Activated CD8-positive, alpha-beta memory T cell treated with anti-CD3 and anti-CD28 coated beads for 36 hours (primary cell): ENCODE measurements at regions not wholly inside any gene's neighbourhood (a gene's known extent, or its start where the extent isn't known, plus 50 kb on each side); places are given as distances from the start of the nearest gene placed in this dataset.

ENCODE experiments used
- CTCF ChIA-PET: fragments of 350-600 bp; sonication (Branson Sonifier 250); formaldehyde crosslinking; loops from one replicate; lab custom pipeline; 2021; ENCODE audit warnings: antibody characterized with exemption; lab: Charles Lee
- POLR2A ChIA-PET: fragments of 350-600 bp; sonication (Branson Sonifier 250); formaldehyde crosslinking; loops from one replicate; lab custom pipeline; 2021; ENCODE audit warnings: antibody characterized with exemption; lab: Charles Lee

DNA sequence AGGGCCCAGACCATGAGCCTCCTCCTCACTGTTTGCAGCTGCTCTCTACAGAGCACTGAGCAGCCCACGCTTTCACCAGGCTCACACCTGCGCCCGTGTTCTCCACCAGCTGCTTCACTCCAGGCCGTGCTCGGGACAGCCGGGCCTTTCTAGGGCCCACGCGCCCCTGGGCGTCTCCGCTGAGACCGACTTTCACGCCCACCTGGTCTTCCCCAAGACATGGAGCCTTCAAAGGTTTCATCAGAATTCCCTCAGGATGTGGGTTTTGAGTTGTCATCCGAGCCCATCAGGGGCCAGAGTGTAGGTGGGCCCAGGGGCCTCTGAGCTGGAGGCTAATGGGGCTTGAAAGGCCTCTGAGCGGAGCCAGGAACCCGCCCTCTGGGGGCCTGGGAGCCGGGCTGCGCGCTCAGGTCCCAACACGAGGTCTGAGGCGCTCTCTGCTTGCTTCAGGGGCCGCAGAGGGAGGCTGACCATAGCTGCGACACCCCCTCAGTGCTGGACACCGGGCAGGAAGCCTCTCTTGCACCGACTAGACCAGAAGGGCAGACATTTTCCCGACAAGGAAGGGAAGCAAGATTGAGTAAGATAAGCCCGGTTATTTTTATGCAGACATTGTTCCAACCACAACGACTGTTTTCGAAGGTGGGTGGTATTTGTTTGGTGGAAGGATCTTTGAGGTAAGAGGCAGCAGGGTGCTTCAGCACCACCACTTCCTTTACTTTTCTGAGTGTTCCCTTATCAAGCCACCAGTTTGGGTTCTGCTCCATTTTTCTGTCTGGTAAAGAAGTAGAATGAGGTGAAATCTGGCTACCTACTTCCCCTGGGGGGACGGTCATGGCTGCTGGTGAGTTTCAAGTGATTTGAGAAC, 125.0 kb upstream of the FUT8 start:
- CTCF ChIA-PET, result interaction anchor here (0.5 to 2.6 kb wide), 11 partner anchors 13 to 126 kb away, joined by 3 to 14 read pairs (median 3); no protein-coding TSS in a partner anchor
- POLR2A ChIA-PET, result interaction anchor here (2.5 to 3.3 kb wide), 2 partner anchors 15 to 125 kb away, joined by 13 to 25 read pairs; partner anchors contain the start of gene FUT8

DNA sequence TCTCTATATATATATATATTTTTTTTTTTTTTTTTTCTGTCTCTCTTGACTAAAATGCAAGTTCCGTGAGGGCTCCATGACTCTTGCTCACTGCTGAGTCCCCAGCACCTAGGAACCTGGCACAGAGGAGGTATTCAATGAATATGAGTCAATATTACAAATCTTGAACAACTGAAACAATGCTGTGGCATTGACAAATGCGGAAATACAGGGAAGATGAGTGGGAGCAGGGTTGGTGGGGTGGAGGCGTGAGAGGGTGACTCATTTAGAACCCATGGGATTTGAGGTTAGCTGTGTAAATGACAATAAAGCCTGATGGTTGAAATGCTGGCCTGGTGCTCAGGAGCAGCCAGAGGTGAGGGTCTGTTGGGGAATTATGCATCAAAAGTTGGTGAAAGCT, 121.7 kb upstream of the FUT8 start:
- ChIA-PET POLR2A (no interaction called here), CTCF (interaction anchor here (1.0 kb wide), 2 partner anchors 8 to 13 kb away, joined by 3 read pairs; no protein-coding TSS in a partner anchor)

DNA sequence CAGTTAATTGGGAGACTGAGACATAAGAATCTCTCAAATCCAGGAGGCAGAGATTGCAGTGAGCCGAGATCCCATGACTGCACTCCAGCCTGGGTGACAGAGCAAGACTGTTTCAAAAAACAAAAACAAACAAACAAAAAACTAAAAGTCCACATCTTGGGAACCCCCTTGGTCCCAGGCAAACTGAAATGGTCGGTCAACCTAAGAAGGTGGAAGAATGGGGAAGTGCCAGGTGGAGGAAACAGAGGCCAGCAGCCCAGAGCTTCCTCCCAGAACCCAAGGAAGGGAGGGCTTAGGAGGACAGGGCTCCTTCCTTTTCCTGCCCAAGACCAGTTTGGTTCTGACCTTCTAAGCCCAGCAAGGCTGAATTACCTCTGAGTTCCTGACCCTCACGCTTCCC, 121.0 kb upstream of the FUT8 start:
- POLR2A ChIA-PET, result interaction anchor here (0.8 to 1.0 kb wide), 2 partner anchors 10 to 120 kb away, joined by 3 read pairs; no protein-coding TSS in a partner anchor

DNA sequence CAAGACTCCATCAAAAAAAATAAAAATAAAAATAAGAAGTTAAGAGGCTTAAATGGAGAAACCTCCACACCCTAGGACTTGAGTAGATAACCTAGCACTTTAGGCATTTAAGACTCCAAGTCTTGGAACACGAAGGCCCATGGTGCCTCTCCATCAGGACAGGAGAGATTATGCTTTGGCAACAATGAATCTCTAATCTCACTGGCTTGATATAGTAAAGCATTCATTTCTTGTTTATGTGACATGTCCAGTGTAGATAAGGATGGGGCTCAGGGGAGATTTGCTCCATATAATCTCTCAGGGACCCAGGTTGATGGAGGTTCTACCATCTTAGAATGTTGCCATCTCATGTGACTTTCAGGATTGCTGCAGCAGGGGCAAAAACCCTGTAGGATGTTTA, 117.7 kb upstream of the FUT8 start:
- ChIA-PET CTCF (no interaction called here), POLR2A (no interaction called here)

More for the DNA sequence above, 121.0 kb upstream of the FUT8 start:
- CTCF ChIA-PET, result interaction anchor here (1.0 kb wide), 2 partner anchors 9 to 12 kb away, joined by 3 read pairs; no protein-coding TSS in a partner anchor

DNA sequence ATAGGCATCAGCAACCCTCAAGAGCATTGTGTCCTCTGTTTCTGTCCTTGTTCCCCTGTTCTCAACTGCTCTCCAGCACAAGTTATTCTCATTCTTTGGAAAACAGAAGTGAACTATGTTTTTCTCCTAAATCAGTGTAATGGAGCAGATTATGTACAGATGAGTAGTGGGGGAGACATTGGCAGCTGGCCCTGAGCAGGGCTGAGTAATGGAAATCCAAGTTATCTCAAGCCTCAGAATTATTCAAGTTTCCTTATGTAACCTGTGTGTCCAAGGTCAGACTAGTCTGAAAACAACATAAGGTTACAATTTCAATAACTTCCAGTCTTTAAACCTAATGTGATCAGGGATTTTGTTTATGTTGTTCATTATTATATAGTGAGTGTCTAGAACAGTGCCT, 116.1 kb upstream of the FUT8 start:
- ChIA-PET POLR2A (interaction anchor here (0.6 kb wide), 1 partner anchor 217 kb away, joined by 4 read pairs; no protein-coding TSS in a partner anchor), CTCF (no interaction called here)

DNA sequence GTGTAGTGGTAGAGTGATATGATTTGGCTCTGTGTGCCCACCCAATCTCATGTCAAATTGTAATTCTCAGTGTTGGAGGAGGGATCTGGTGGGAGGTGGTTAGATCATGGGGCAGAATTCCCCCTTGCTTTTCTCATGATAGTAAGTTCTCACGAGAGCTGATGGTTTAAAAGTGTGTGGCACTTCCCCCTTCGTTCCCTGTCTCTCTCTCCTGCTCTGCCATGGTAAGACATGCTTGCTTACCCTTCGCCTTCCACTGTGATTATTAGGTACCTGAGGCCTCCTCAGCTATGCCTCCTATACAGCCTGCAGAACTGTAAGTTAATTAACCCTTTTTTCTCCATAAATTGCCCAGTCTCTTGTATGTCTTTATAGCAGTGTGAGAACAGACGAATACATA, 115.7 kb upstream of the FUT8 start:
- ChIA-PET POLR2A (no interaction called here), CTCF (no interaction called here)

DNA sequence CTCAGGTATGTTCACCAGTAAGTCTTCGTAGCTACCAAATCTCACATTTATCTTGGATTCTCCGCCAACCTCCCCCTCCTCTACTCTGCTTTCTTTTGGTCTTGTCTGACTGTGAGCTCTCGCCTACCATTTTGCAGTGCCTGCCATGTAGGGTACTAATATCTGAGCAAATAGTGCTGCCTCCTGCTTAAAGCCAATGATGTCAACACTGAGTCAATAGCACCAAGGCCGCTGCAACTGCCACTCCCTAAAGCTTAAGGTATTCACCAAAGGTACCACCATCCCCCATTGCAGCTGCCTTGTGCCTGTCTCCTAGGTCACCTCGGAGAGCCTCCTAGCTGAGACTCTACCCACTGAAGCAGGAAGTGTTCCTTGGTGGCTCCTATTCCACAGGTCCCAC, 114.8 kb upstream of the FUT8 start:
- POLR2A ChIA-PET, result no interaction called here
- CTCF ChIA-PET, result no interaction called here

DNA sequence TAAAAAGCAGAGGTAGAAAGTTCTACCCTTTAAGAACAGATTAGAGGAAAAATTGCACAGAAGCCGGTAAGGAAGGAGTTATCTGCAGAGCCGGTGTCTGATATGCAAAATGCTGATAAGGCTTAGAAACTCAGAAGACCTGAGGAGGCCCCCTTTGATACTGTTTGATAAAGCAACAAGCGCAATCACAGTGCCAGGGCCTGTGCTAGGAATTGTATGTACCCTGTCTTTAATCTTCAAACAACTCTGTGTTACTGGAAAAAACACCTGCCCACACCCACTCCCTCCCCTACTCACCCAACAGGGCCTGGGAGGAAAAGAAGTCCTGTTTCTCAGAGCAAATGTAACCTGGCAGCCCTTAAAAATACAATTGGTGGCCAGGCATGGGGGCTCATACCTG, 112.7 kb upstream of the FUT8 start:
- POLR2A ChIA-PET, result no interaction called here
- CTCF ChIA-PET, result no interaction called here

DNA sequence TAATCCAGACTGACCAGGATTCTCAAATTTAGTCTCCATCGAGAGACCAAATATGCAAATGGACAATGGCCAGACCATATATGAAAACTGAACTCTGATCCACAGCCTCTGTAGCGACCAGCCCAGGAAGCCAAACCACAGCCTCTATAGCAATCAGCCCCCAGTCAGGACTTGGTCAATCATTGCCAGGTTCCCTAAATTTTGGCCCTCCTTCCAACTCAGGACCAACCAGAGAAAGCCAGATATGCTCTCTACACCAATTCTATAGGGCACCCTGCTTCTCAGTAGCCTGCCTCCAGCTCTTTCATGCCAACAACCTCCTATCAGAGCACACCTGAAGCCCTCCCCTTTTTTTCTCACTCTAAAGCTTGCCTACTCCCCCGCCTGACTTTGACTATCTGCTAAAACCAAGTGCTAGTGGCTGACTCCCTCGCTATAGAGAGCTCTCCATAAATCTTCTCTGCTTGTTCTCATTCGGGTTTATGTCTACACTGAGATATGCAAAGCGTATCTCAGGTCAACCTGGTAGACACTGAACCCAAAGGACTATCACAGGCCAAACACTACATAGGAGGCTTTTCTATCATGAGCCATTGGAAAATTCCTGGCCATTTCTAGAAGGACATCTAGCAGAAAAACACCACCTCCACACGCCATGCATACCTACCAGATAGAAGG, 110.5 kb upstream of the FUT8 start:
- ChIA-PET CTCF (interaction anchor here (1.0 to 1.2 kb wide), 3 partner anchors 14 to 109 kb away, joined by 3 to 4 read pairs (median 3); no protein-coding TSS in a partner anchor), POLR2A (interaction anchor here (0.8 to 3.0 kb wide), 5 partner anchors 11 to 110 kb away, joined by 3 to 13 read pairs (median 3); no protein-coding TSS in a partner anchor)

DNA sequence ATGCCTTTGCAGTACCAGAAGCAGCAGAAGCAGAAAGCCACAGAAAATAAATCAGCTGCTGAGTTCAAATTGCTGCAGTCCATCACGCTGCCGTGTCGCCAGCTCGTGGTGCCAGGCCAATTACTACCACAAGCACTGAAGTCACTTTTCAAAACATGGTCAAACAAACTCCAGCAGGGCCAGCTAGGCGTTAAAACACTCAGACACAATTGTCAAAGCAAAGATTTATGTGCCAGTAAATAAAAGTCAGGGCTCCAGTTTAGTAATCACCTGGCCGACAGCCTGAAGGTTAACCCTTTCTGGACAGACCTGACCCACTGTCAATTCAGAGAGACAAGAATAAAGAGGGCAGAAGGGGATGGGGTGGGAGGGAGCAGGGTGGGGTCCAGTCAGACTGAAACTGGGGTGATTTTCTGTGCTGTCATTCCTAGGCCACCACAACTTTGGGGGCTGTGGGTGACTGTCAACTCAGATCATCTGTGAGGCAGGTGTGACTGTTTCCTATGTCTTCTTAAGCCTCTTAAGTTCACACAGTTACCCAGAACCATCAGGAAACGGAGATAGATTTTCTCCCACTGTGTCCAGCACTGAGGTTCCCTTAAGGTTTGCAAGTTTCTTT, 109.8 kb upstream of the FUT8 start:
- ChIA-PET CTCF (interaction anchor here (0.6 to 1.2 kb wide), 4 partner anchors 13 to 80 kb away, joined by 3 to 4 read pairs (median 3); no protein-coding TSS in a partner anchor), POLR2A (interaction anchor here (1.0 to 3.0 kb wide), 4 partner anchors 15 to 109 kb away, joined by 3 to 13 read pairs (median 3); no protein-coding TSS in a partner anchor)

DNA sequence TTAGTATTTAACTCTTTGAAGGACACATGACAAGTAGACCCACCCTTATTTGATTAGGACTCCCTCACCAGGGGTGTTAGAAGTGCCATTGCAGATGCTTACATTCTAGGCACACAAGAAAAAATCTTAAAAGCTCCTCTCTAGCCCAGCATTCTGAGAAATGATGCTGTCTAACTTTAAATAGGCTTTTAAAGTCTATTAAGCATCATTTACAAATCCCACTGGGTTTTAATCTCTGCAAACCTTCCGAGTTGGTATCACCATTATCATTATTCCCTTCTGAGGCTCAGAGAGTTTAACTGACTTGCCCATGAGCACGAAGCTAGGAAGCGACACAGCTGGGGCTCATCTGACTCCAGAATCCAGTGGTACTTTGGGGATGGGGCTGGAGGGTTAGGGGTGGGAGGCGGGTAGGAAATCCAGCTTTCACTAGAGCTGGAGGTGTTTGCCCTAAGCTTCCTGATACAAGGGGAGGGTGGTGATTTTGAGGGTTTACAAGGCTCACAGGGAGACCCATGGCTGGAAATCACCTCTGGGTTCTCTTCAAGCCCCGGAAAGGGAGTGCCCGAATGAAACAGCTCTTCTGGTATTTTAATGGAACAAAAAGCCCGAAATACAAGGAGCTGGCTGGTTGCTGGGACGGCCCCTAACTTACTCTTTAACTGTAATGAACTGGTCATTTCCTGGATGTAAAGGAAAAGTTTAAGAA, 109.2 kb upstream of the FUT8 start:
- CTCF ChIA-PET, result interaction anchor here (0.6 to 1.4 kb wide), 4 partner anchors 12 to 16 kb away, joined by 3 to 4 read pairs (median 3); no protein-coding TSS in a partner anchor
- POLR2A ChIA-PET, result interaction anchor here (1.1 to 3.0 kb wide), 2 partner anchors 16 to 97 kb away, joined by 3 to 13 read pairs; no protein-coding TSS in a partner anchor

DNA sequence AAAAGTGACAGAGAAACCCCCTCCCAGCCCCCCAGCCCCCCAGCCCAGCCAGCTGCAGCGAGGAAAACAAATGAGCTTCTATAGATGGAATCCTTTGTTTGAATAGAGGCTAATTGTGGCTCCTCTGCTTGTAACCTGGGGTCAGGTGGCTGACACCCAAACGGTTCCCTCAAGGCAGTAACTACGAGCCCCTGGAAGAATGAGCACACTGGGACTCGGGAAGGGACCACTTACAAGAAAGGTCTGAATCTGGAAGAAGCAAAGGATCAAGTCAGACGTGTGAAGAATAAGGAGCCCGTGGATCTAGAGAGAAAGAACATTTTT, 108.7 kb upstream of the FUT8 start:
- ChIA-PET POLR2A (interaction anchor here (0.7 to 3.0 kb wide), 3 partner anchors 16 to 98 kb away, joined by 3 to 13 read pairs (median 4); no protein-coding TSS in a partner anchor), CTCF (interaction anchor here (1.2 to 1.4 kb wide), 2 partner anchors 13 to 14 kb away, joined by 3 read pairs; no protein-coding TSS in a partner anchor)

DNA sequence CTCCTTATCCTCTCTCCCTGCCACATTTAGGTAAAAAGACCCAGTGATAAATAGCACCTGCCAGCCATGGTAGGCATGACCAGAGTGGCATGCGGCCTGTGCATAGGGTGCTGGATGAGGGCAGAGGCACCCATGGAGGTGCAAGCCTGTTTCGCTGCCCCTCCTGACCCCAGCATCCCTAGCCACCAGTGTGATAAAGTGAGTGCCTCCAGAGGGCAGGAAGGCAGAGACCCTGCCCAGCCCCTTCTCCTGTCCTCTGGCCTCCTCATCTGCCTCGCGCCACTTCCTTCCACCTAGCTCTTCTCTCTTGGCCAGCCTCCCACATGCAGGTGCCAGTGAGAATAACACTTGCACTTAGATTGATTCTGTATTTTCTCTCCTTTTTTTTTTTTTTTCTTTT, 108.3 kb upstream of the FUT8 start:
- ChIA-PET POLR2A (interaction anchor here (0.7 to 3.0 kb wide), 2 partner anchors 16 to 17 kb away, joined by 4 to 13 read pairs; no protein-coding TSS in a partner anchor), CTCF (interaction anchor here (1.2 to 1.4 kb wide), 2 partner anchors 13 to 25 kb away, joined by 3 read pairs; no protein-coding TSS in a partner anchor)

DNA sequence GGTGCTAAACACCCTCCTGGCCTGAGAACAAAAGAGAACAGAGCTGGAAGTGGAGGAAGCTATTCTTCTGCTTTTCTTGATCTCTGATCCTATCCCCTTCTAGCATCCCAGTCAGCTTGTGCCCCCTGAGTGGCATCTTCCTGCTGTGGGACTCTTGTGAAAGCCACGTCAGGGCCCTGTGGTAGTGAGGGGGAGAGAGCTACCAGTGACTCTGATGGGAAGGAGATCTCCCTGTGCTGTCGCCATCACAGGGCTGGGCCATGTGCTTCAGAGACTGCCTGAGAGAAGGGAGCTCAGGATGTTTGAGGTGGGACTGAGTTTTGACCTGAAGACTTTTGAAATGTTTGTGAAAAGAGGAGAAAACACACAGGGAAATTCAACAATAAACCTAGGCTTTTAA, 107.6 kb upstream of the FUT8 start:
- ChIA-PET POLR2A (no interaction called here), CTCF (interaction anchor here (0.7 to 1.3 kb wide), 4 partner anchors 10 to 31 kb away, joined by 3 to 4 read pairs (median 3); no protein-coding TSS in a partner anchor)

DNA sequence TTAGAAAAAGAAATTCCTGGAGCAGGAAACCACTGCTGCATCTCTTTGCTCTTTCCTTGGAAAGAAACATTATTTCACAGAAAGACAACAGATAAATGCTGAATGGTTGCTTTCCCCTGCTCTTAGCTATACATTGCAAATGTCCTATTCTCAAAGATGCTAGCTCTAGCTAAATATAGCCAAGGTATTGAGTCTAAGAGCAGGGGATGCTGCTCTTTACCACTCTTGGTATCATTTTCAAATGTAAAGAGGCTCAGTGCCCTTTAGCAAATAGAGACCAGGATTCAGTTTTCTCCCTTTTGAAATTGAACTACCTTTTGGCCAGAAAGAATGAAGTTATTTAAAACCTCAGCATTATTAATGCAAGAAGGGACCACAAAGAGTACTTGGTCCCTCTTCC, 104.0 kb upstream of the FUT8 start:
- ChIA-PET POLR2A (no interaction called here), CTCF (no interaction called here)

DNA sequence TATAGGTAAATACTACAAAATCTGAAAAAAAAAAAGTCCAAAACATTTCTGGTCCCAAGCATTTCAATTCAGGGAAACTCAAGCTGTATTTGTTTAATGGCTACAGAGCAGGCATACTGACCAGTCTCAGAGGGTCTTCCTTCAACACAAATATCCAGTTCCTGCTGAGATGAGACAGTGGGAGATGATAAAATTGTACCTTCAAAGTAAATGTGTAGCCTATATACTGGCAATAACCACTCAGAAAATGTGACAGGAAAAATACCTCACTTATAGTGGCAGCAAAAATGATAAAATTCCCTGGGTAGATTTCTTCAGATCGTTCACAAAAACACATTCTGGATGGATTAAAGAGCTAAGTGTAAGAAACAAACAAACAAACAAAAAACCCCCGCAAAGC, 102.0 kb upstream of the FUT8 start:
- CTCF ChIA-PET, result interaction anchor here (1.1 kb wide), 1 partner anchor 10 kb away, joined by 3 read pairs; no protein-coding TSS in a partner anchor
- POLR2A ChIA-PET, result no interaction called here

DNA sequence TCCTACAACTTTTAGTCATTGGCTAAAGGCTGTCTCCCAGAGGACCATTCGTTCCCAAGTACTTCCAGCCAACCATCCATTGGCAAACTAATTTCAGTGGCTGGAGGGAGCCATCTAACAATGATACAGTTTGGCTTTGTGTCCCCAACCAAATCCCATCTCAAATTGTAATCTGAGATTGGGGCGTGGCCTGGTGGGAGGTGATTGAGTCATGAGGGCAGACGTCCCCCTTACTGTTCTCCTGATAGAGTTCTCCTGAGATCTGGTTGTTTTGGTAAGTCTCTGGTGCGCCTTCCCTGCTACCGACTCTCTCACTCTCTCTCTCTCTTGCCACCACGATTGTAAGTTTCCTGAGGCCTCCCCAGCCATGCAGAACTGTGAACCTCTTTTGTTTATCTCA, 99.7 kb upstream of the FUT8 start:
- CTCF ChIA-PET, result no interaction called here

More for the DNA sequence above, 99.7 kb upstream of the FUT8 start:
- POLR2A ChIA-PET, result no interaction called here
